ENCODE measurements at regions not wholly inside any gene's neighbourhood (a gene's known extent, or its start where the extent isn't known, plus 50 kb on each side); places are given as distances from the start of the nearest gene placed in this dataset.

DNA sequence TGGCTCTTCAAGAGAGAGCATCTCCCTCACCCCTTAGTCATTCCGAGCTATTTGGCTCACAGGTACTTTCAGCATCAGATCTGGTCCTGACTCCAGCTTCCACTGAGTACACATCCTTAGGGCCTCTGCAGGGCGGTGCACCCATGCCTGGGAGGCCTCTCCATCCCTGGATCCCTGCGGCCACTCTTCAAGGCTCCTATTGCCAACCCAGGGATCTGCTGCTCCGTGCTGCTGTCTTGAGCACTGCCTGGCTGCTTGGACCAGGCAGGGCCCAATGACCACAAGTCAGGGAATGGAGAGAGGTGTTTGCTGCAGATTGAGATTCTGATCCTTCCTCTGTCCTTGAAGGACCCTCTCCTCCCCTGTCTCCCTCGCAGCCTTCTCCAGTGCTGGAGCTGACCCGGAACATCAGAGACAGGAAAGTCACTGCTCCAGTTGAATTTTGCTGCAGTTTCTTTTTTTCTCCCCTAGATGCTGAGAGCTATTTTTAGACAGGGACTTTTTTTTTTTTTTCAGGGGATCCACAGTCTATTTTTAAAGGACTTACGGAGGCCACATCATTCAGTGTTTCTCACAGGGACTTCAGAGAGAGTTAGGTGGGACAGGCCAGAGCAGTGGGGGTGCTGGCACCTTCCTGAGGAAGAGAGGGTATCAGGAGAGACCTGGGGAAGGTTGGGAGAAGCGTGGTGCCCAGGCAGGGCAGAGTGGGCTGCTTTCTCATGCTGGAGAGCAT is 50.1 kb upstream of the KCNA1 start:
- Histone ChIP-seq H3K27ac (no peak overlapping the region), H3K36me3 (no peaks in the 10 kb centered on the region), H3K27me3 (ENCODE audit: insufficient read depth, low read depth, severe bottlenecking) (peaks cover 5% of the 10 kb centered on the region), H3K4me3 (ENCODE audit: low read depth, low read length) (no peak overlapping the region), H3K9me3 (ENCODE audit: severe bottlenecking) (no peaks in the 10 kb centered on the region)
- TF ChIP-seq CTCF (IDR thresholded peaks at IDR 0.05; ENCODE audit: low read depth, low read length) = no peak
- DNase-seq = no peak

All from WERI-Rb-1 (cell line).